Esophagus squamous epithelium (tissue), 4 donors: ENCODE measurements at regions not wholly inside any gene's neighbourhood (a gene's known extent, or its start where the extent isn't known, plus 50 kb on each side); places are given as distances from the start of the nearest gene placed in this dataset.

Experiments
- POLR2A ChIP-seq, 4 donors: fragments of 450-650 bp; IDR thresholded peaks; one replicate each; pipeline ENCODE4 v1.6.1; 2017; ENCODE audit warnings: antibody characterized with exemption in 4 of 4, mild to moderate bottlenecking in 4 of 4, moderate library complexity in 3 of 4
- TF ChIP-seq, protein P1 (sequence below), 6 experiments: fragments of 450-650 bp in 4 of 6; fragments of 200-600 bp in 2 of 6; sonication (generic) in 2 of 6; IDR thresholded peaks; one replicate each; pipeline ENCODE4 v1.5.1; 2016 to 2019; ENCODE audit warnings: antibody characterized with exemption in 6 of 6, mild to moderate bottlenecking in 4 of 6, moderate library complexity in 4 of 6

DNA sequence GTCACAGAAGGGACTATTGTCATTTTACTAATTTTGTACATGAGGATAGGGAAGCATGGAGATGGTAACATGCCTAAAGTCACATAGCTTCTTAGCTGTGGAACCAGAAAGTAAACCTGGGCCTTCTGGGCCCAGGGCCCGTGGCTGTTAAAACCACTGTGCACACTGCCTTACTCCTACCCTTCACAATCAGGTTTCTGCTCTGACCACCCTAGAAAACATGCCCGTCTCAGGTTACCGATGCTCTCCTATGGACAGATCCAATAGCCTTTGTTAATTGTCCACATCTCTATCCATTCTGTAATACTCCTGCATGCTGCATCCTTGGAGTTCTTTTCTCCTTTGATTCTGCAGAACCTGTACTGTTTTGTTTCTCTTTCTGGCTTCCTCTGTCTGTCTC is 79.0 kb upstream of the TACR1 start:
- TF ChIP-seq, protein P1, sequence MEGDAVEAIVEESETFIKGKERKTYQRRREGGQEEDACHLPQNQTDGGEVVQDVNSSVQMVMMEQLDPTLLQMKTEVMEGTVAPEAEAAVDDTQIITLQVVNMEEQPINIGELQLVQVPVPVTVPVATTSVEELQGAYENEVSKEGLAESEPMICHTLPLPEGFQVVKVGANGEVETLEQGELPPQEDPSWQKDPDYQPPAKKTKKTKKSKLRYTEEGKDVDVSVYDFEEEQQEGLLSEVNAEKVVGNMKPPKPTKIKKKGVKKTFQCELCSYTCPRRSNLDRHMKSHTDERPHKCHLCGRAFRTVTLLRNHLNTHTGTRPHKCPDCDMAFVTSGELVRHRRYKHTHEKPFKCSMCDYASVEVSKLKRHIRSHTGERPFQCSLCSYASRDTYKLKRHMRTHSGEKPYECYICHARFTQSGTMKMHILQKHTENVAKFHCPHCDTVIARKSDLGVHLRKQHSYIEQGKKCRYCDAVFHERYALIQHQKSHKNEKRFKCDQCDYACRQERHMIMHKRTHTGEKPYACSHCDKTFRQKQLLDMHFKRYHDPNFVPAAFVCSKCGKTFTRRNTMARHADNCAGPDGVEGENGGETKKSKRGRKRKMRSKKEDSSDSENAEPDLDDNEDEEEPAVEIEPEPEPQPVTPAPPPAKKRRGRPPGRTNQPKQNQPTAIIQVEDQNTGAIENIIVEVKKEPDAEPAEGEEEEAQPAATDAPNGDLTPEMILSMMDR (IDR thresholded peaks at IDR 0.05) = no peak
- TF ChIP-seq POLR2A (IDR thresholded peaks at IDR 0.05) = no peak
